K562 (cell line): ENCODE measurements at regions not wholly inside any gene's neighbourhood (a gene's known extent, or its start where the extent isn't known, plus 50 kb on each side); places are given as distances from the start of the nearest gene placed in this dataset.

Experiments used
- ATAC-seq: fragments of 200-7000 bp; cut with Tn5 transposase; 3 replicates; pipeline ENCODE4 v1.9.1; 2020; ENCODE audit warnings: moderate library complexity
- BruUV-seq: library from RNA; stranded (reverse); fragments of 400-500 nt; replicated peaks from 2 replicates; lab custom pipeline; 2021; lab: Mats Ljungman, UMichigan
- CTCF ChIA-PET: fragments of 300-600 bp; formaldehyde crosslinking; extraction: SDS; loops from one replicate; lab custom pipeline; 2021; ENCODE audit warnings: low intra/inter-chr PET ratio; lab: Yijun Ruan, JAX
- POLR2A ChIA-PET: fragments of 300-600, 350-650 bp; sonication (Branson Sonifier 250); formaldehyde crosslinking; extraction: SDS; loops from one replicate; lab custom pipeline; 2021; ENCODE audit warnings: antibody characterized with exemption, inconsistent platforms; lab: Yijun Ruan, JAX
- DNase-seq, 4 experiments: peaks; one replicate each; pipeline versions ENCODE4 v3.0.0 to v3.0.0-alpha.2; 2011 to 2018; ENCODE audit warnings: low spot score in 3 of 4, mixed read lengths in 3 of 4; ENCODE audit errors: extremely low read depth in 1 of 4
- FAIRE-seq: peaks from 2 replicates; lab custom pipeline; 2011; peaks lifted over from hg19 to GRCh38; lab: Jason Lieb, UNC
- H2AFZ ChIP-seq: 2 replicates; pipeline ENCODE4 v1.6.0; 2011; ENCODE audit warnings: low read depth, low read length, control low read depth, inconsistent platforms
- H3K27ac ChIP-seq: fragments of 200-600 bp; 3 replicates; pipeline ENCODE4 v1.8.0; 2011; ENCODE audit warnings: low read depth, mild to moderate bottlenecking, control low read depth, inconsistent platforms, low read length, moderate library complexity, mixed read lengths; ENCODE audit errors: extremely low read depth
- H3K27me3 ChIP-seq, 2 experiments: fragments of 300-600 bp in 1 of 2; 2 replicates in 1 of 2; 3 replicates in 1 of 2; pipeline versions ENCODE4 v1.6.0 to v1.8.0; 2011; ENCODE audit warnings: inconsistent platforms in 2 of 2, low read length in 2 of 2, mild to moderate bottlenecking in 1 of 2, mixed read lengths in 1 of 2, moderate library complexity in 1 of 2; ENCODE audit not compliant: control insufficient read depth in 2 of 2, insufficient read depth in 2 of 2
- H3K36me3 ChIP-seq: fragments of 300-600 bp; 3 replicates; pipeline ENCODE4 v1.8.0; 2011; ENCODE audit warnings: mild to moderate bottlenecking, low read length, inconsistent platforms; ENCODE audit not compliant: control insufficient read depth, insufficient read depth
- H3K4me1 ChIP-seq, 2 experiments: fragments of 200-600 bp in 1 of 2; replicated peaks in 1 of 2; 2 replicates in 1 of 2; 3 replicates in 1 of 2; pipeline versions ENCODE4 v1.5.1 to v1.8.0; 2011; ENCODE audit warnings: inconsistent platforms in 2 of 2, low read length in 2 of 2, mild to moderate bottlenecking in 1 of 2, mixed read lengths in 1 of 2, moderate library complexity in 1 of 2; ENCODE audit not compliant: control insufficient read depth in 2 of 2, insufficient read depth in 2 of 2
- H3K4me2 ChIP-seq: 2 replicates; pipeline ENCODE4 v1.6.1; 2011; ENCODE audit warnings: low read length, control low read depth, inconsistent platforms, mixed read lengths; ENCODE audit not compliant: insufficient read depth
- H3K4me3 ChIP-seq: fragments of 200-600 bp; sonication (generic), shearing (Covaris generic); 2 replicates; pipeline ENCODE4 v1.5.1; 2016; ENCODE audit warnings: control low read depth, inconsistent platforms
- H3K79me2 ChIP-seq: fragments of 200-600 bp; 3 replicates; pipeline ENCODE4 v1.8.0; 2011; ENCODE audit warnings: low read length, inconsistent platforms; ENCODE audit not compliant: control insufficient read depth, insufficient read depth
- H3K9ac ChIP-seq, 2 experiments: 2 replicates each; pipeline versions ENCODE4 v1.6.0 to v1.6.1; 2011; ENCODE audit warnings: low read depth in 2 of 2, low read length in 2 of 2, control low read depth in 1 of 2, inconsistent platforms in 1 of 2, mild to moderate bottlenecking in 1 of 2, mixed read lengths in 1 of 2; ENCODE audit not compliant: insufficient read depth in 1 of 2
- H3K9me1 ChIP-seq: one replicate; pipeline ENCODE4 v1.6.0; 2011; ENCODE audit warnings: inconsistent platforms, mild to moderate bottlenecking, low read length, moderate library complexity; ENCODE audit not compliant: control insufficient read depth, insufficient read depth
- H3K9me3 ChIP-seq: replicated peaks from 2 replicates; pipeline ENCODE4 v1.5.1; 2011; ENCODE audit warnings: low read depth, low read length, inconsistent platforms; ENCODE audit not compliant: control insufficient read depth, insufficient read depth
- H4K20me1 ChIP-seq: replicated peaks from 2 replicates; pipeline ENCODE4 v1.6.1; 2011; ENCODE audit warnings: low read length, inconsistent platforms, mixed read lengths; ENCODE audit not compliant: control insufficient read depth, insufficient read depth
- ATF7 ChIP-seq: fragments of 450-650 bp; IDR thresholded peaks from 2 replicates; pipeline ENCODE4 v1.7.1; 2014; ENCODE audit warnings: mild to moderate bottlenecking, moderate library complexity
- BRD9 ChIP-seq: fragments of 450-650 bp; IDR thresholded peaks from 2 replicates; pipeline ENCODE4 v1.6.1; 2018; ENCODE audit warnings: low read depth; ENCODE audit not compliant: partially characterized antibody
- PBX2 ChIP-seq, 2 experiments: IDR thresholded peaks in 1 of 2; conservative IDR thresholded peaks in 1 of 2; 2 replicates each; pipeline ENCODE4 v1.6.1; 2016; ENCODE audit warnings: low read depth in 2 of 2, mild to moderate bottlenecking in 1 of 2, missing compliant biosample characterization in 1 of 2, missing genetic modification characterization in 1 of 2, moderate library complexity in 1 of 2
- PHF8 ChIP-seq: fragments of 200-600 bp; sonication (generic); IDR thresholded peaks from 2 replicates; pipeline ENCODE4 v1.6.1; 2012; ENCODE audit warnings: mixed run types, mild to moderate bottlenecking, inconsistent platforms, low read length, moderate library complexity, borderline replicate concordance
- SMAD4 ChIP-seq: fragments of 250-450 bp; sonication (Bioruptor Pico); conservative IDR thresholded peaks from 2 replicates; pipeline ENCODE4 v1.8.0; 2021; ENCODE audit warnings: inconsistent platforms, mild to moderate bottlenecking, moderate library complexity
- TCF15 ChIP-seq: fragments of 250-450 bp; sonication (Bioruptor Pico); IDR thresholded peaks from 2 replicates; pipeline ENCODE4 v1.8.0; 2022; ENCODE audit warnings: moderate library complexity, mild to moderate bottlenecking, inconsistent platforms
- XRCC5 ChIP-seq: fragments of 200-400 bp; formaldehyde crosslinking; IDR thresholded peaks from 2 replicates; pipeline ENCODE4 v1.6.1; 2017; ENCODE audit warnings: low read depth, mild to moderate bottlenecking, low read length
- ZFP36 ChIP-seq: fragments of 150-350 bp; IDR thresholded peaks from 2 replicates; pipeline ENCODE4 v1.6.1; 2018; ENCODE audit warnings: low read length, low read depth; ENCODE audit not compliant: partially characterized antibody
- ZNF551 ChIP-seq: fragments of 250-450 bp; sonication (Bioruptor Pico); IDR thresholded peaks from 2 replicates; pipeline ENCODE4 v1.5.0; 2021; ENCODE audit warnings: mild to moderate bottlenecking, moderate library complexity
- ZNF586 ChIP-seq: fragments of 450-650 bp; formaldehyde crosslinking; conservative IDR thresholded peaks from 2 replicates; pipeline ENCODE4 v1.4.0; 2020; ENCODE audit warnings: mild to moderate bottlenecking, moderate library complexity
- ZNF77 ChIP-seq: fragments of 250-450 bp; sonication (Bioruptor Pico); IDR thresholded peaks from 2 replicates; pipeline ENCODE4 v1.5.0; 2020
- WGBS: fragments of 100-300 bp; shearing (Covaris generic); methylation state at CpG from one replicate; pipeline ENCODE4 v1.1.6; 2016; ENCODE audit warnings: low coverage, mixed read lengths; ENCODE audit not compliant: insufficient coverage; ENCODE audit errors: missing lambda C conversion rate; 5-methylcytosine and 5-hydroxymethylcytosine counted together
- in situ Hi-C: fragments of 300-500 bp; cut with MboI; formaldehyde crosslinking; loops from 4 replicates; pipeline ENCODE4 v1.15.0; 2018; ENCODE audit warnings: inconsistent platforms, mixed read lengths
- intact Hi-C: fragments of 100-400 bp; cut with micrococcal nuclease; formaldehyde crosslinking; loops from 2 replicates; pipeline ENCODE4 v1.14.2; 2022

DNA sequence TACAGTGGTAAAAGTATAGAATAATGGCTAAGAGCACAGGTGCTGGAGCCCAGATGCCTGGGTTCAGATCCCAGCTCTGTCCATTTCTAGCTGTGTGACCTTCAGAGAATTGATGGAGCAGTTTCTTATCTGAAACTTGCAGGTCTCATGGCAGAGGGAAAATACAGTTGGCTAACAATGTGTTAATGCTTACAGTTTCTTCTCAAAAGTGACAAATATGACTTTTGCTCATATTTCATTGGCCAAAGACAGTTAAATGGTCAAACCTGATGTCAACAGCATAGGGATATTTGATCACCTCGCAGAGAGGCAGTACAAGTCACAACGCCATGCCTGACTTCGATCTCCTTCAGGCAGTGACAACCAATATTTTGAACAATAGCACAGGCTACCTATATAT, 60.2 kb upstream of the LCORL start (continued):
- TF ChIP-seq PBX2 (CRISPR knock-in tag; IDR thresholded peaks at IDR 0.05; ENCODE audit: low read depth), result no peak
- TF ChIP-seq PBX2 (tag; conservative IDR thresholded peaks at IDR 0.05; ENCODE audit: low read depth), result 0 out of 2 replicates have a peak, but pooled peaks have one; percentile 22
- no peak for TF ChIP-seq ATF7

DNA sequence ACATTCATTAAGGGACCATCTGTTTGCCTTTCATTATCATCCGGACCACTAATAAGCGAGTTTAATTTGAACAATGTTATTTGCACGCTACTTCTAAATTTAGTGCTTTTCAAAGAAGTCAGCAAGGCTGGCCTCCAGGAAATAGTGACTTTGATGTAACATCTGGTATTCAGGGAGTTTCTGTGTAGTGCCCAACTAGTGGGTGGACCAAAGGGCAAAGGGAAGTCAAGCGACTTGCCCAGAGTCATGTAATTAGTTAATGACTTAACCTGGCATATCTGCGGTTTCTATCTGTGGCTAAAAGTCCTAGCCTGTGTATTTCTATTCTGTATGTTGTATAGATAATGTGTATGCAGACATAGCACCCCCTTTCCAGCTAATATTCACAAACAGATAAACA, 56.3 kb upstream of the LCORL start:
- Histone ChIP-seq H3K36me3 (no peaks in the 10 kb centered on the region), H3K79me2 (no peaks in the 10 kb centered on the region), H3K27me3 (no peaks in the 10 kb centered on the region), H3K27ac (no peak overlapping the region), H3K4me1 (no peaks in the 10 kb centered on the region), H3K4me3 (no peak overlapping the region), H2AFZ (no peak overlapping the region), H3K9me3 (no peaks in the 10 kb centered on the region), H3K9me1 (no peaks in the 10 kb centered on the region), H3K4me2 (no peak overlapping the region), H3K9ac (no peak overlapping the region), H4K20me1 (no peaks in the 10 kb centered on the region)
- intact Hi-C loops, result no loop called here
- ATAC-seq (no peak), FAIRE-seq (no peak), DNase-seq (no peak)
- ChIA-PET POLR2A (no interaction called here), CTCF (no interaction called here)
- no TSS peak for BruUV-seq
- WGBS, result 3% methylated on average over 5 of the region's 5 CpGs
- in situ Hi-C loops, result no loop called here
- TF ChIP-seq ZNF586 (CRISPR knock-in tag) (no peak), ZNF77 (CRISPR knock-in tag) (no peak), BRD9 (no peak), PHF8 (no peak), ZNF551 (CRISPR knock-in tag) (no peak), ZFP36 (no peak), SMAD4 (CRISPR knock-in tag) (no peak), TCF15 (CRISPR knock-in tag) (no peak), XRCC5 (no peak)
